ENCODE measurements at regions not wholly inside any gene's neighbourhood (a gene's known extent, or its start where the extent isn't known, plus 50 kb on each side); places are given as distances from the start of the nearest gene placed in this dataset.

DNA sequence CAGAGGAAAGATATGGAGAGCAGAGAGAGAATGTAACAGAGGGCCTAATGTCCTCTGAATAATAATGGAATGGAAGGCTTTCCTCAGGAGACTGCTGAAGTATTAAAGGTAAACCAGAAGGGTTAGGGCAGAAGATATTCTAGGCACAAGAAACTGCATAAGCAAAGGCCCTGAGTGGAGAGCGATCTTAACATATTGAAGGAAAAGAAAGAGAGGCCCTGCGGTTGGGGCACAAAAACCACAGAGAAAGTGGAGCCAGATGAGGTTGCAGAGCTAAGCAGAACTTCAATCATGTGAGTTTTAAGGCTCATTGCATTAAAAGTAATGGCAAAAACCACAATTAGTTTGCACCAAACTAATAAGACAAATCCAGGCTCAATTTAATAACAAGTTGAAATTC, 115.8 kb upstream of the VSTM2A start:
- no peak overlapping the region for H4K91ac ChIP-seq (replicated peaks; ENCODE audit: insufficient read length, low read length)
- H2BK120ac ChIP-seq (replicated peaks; ENCODE audit: low read depth, low read length): no peak overlapping the region
- H3K27me3 ChIP-seq (replicated peaks in 1 of 4; ENCODE audit: control insufficient read depth in 3 of 4, extremely low read depth in 1 of 4, insufficient read depth in 3 of 4, low read length in 3 of 4): peaks cover 0 to 1% (median 0%) of the 10 kb centered on the region in 4 experiments; a peak in 1 of 7 replicates
- ChIA-PET POLR2A (ENCODE audit: partially characterized antibody) (no interaction called here), CTCF (ENCODE audit: partially characterized antibody) (no interaction called here)
- no peak overlapping the region for H3K23ac ChIP-seq (ENCODE audit: insufficient read length)
- no peaks in the 10 kb centered on the region for H3K79me1 ChIP-seq (ENCODE audit: low read depth, low read length)
- no peak overlapping the region for H2BK20ac ChIP-seq (ENCODE audit: low read length)
- H2BK12ac ChIP-seq (ENCODE audit: low read depth, low read length): no peak overlapping the region
- H3K9ac ChIP-seq (replicated peaks in 1 of 4; ENCODE audit: extremely low read depth in 1 of 4, low read depth in 3 of 4, low read length in 3 of 4): no peak overlapping the region
- H3K4me2 ChIP-seq (ENCODE audit: insufficient read depth in 1 of 2, low read depth in 2 of 2, low read length in 2 of 2): no peak overlapping the region
- no peaks in the 10 kb centered on the region for H4K20me1 ChIP-seq (replicated peaks in 1 of 2; ENCODE audit: control insufficient read depth in 1 of 2, insufficient read depth in 2 of 2, low read length in 2 of 2)
- H3K4me3 ChIP-seq (ENCODE audit: extremely low read depth in 1 of 4, insufficient read depth in 2 of 4, low read depth in 3 of 4, low read length in 4 of 4): no peak overlapping the region
- WGBS, 2 experiments (ENCODE audit: extremely low coverage in 1 of 2, insufficient coverage in 1 of 2, insufficient read length in 1 of 2, insufficient replicate concordance in 2 of 2, low coverage in 1 of 2, low lambda C conversion rate in 2 of 2, missing lambda C conversion rate in 1 of 2): 100% methylated on average over 2 of the region's 2 CpGs; no CpG with 5 or more reads in 1 of the 2 experiments
- H2AFZ ChIP-seq (ENCODE audit: low read length): 0 out of 2 replicates have a peak overlapping the region, but pooled peaks have one; percentile 43
- no peak overlapping the region for H3K14ac ChIP-seq (ENCODE audit: insufficient read length)
- H3K56ac ChIP-seq (replicated peaks; ENCODE audit: insufficient read length, low read depth, low read length): no peak overlapping the region
- H3K4ac ChIP-seq (replicated peaks; ENCODE audit: insufficient read length, low read depth, low read length): no peak overlapping the region
- H3K36me3 ChIP-seq (ENCODE audit: control insufficient read depth in 2 of 4, insufficient read depth in 4 of 4, low read length in 3 of 4): no peaks in the 10 kb centered on the region
- H3K18ac ChIP-seq (ENCODE audit: extremely low read depth, low read length): no peak overlapping the region
- TF ChIP-seq EP300 (IDR thresholded peaks at IDR 0.05; ENCODE audit: borderline replicate concordance in 1 of 2, low read depth in 2 of 2, low read length in 2 of 2) (no peak), GABPA (IDR thresholded peaks at IDR 0.05; ENCODE audit: borderline replicate concordance, insufficient read depth, low read length) (no peak), CREB1 (IDR thresholded peaks at IDR 0.05) (no peak), JUN (IDR thresholded peaks at IDR 0.05; ENCODE audit: low read depth, low read length) (no peak)
- no peak overlapping the region for H4K5ac ChIP-seq (ENCODE audit: insufficient read length, low read depth, low read length)
- no peaks in the 10 kb centered on the region for H3K79me2 ChIP-seq (ENCODE audit: control insufficient read depth in 1 of 2, insufficient read depth in 2 of 2, low read length in 2 of 2)
- no peak overlapping the region for H2BK5ac ChIP-seq (ENCODE audit: low read depth, low read length)
- no peak overlapping the region for H3K27ac ChIP-seq (ENCODE audit: low read depth, low read length)
- H3K9me3 ChIP-seq (ENCODE audit: insufficient read depth in 2 of 2, low read depth in 1 of 2, low read length in 1 of 2): no peaks in the 10 kb centered on the region
- no peaks in the 10 kb centered on the region for H3K4me1 ChIP-seq (replicated peaks in 1 of 4; ENCODE audit: control insufficient read depth in 3 of 4, insufficient read depth in 4 of 4, low read length in 3 of 4)
- H2BK15ac ChIP-seq (ENCODE audit: low read length): no peak overlapping the region
- no peak overlapping the region for H2AK5ac ChIP-seq (ENCODE audit: low read depth, low read length)
- no peak overlapping the region for H4K8ac ChIP-seq (ENCODE audit: extremely low read depth, insufficient read depth, low read length)
- DNase-seq (ENCODE audit: low read depth in 1 of 2, low spot score in 2 of 2) (no peak), FAIRE-seq (no peak)
- H3K23me2 ChIP-seq (ENCODE audit: low read depth, low read length): no peaks in the 10 kb centered on the region

Measured in H1 (cell line).